Upper lobe of left lung (tissue), 6 donors: ENCODE measurements at regions not wholly inside any gene's neighbourhood (a gene's known extent, or its start where the extent isn't known, plus 50 kb on each side); places are given as distances from the start of the nearest gene placed in this dataset.
"Not testable (repeated sequence)": the region's sequence is repeated elsewhere in the genome, so short reads cannot be mapped to it uniquely, and the experiment has no call there.

Source experiments
- ATAC-seq, 2 donors: fragments of 200-7000 bp; cut with Tn5 transposase; one replicate each; pipeline ENCODE4 v1.9.1; 2022; ENCODE audit warnings: mild to moderate bottlenecking in 2 of 2, moderate library complexity in 2 of 2; ENCODE audit not compliant: low FRiP score in 2 of 2
- DNase-seq, 2 donors: peaks; one replicate each; pipeline ENCODE4 v3.0.0-alpha.2; 2019 to 2020
- H3K27ac ChIP-seq, 4 donors: fragments of 200-600 bp; sonication (generic); one replicate each; pipeline ENCODE4 v1.5.1; 2016 to 2019
- H3K27me3 ChIP-seq, 4 donors: fragments of 200-600 bp; sonication (generic); one replicate each; pipeline ENCODE4 v1.5.1; 2017 to 2019
- H3K36me3 ChIP-seq, 4 donors: fragments of 200-600 bp; sonication (generic); one replicate each; pipeline ENCODE4 v1.5.1; 2016 to 2019
- H3K4me1 ChIP-seq, 4 donors: fragments of 200-600 bp; sonication (generic); one replicate each; pipeline ENCODE4 v1.5.1; 2018 to 2019
- H3K4me3 ChIP-seq, 4 donors: fragments of 200-600 bp; sonication (generic); one replicate each; pipeline ENCODE4 v1.5.1; 2017 to 2019; ENCODE audit warnings: mild to moderate bottlenecking in 2 of 4, moderate library complexity in 1 of 4
- H3K9me3 ChIP-seq, 4 donors: fragments of 200-600 bp; sonication (generic); one replicate each; pipeline ENCODE4 v1.5.1; 2018 to 2019
- EP300 ChIP-seq, 4 donors: sonication (generic); formaldehyde crosslinking; IDR thresholded peaks; one replicate each; pipeline ENCODE4 v1.5.1; 2017; ENCODE audit warnings: antibody characterized with exemption in 4 of 4, control low read depth in 2 of 4
- POLR2A ChIP-seq, 4 donors: fragments of 450-650 bp; IDR thresholded peaks; one replicate each; pipeline ENCODE4 v1.5.1; 2016 to 2017; ENCODE audit warnings: antibody characterized with exemption in 4 of 4, mild to moderate bottlenecking in 2 of 4
- POLR2AphosphoS5 ChIP-seq, 2 donors: sonication (generic); formaldehyde crosslinking; IDR thresholded peaks; one replicate each; pipeline ENCODE4 v1.5.1; 2017; ENCODE audit warnings: antibody characterized with exemption in 2 of 2
- WGBS, 2 donors: methylation state at CpG; one replicate each; pipeline ENCODE4 v1.1.5; 2017 to 2018; 5-methylcytosine and 5-hydroxymethylcytosine counted together
- TF ChIP-seq, protein P1 (sequence below), 6 experiments: fragments of 450-650 bp in 4 of 6; fragments of 200-600 bp in 2 of 6; sonication (generic) in 2 of 6; IDR thresholded peaks; one replicate each; pipeline ENCODE4 v1.5.1; 2016 to 2019; ENCODE audit warnings: antibody characterized with exemption in 6 of 6
- donor health status: DM: no; HTN: no; CAD: no; lungs with moderate emphysema.
- donor health status: DM: no; HTN: yes; CAD: no; lungs with severe emphysema.

DNA sequence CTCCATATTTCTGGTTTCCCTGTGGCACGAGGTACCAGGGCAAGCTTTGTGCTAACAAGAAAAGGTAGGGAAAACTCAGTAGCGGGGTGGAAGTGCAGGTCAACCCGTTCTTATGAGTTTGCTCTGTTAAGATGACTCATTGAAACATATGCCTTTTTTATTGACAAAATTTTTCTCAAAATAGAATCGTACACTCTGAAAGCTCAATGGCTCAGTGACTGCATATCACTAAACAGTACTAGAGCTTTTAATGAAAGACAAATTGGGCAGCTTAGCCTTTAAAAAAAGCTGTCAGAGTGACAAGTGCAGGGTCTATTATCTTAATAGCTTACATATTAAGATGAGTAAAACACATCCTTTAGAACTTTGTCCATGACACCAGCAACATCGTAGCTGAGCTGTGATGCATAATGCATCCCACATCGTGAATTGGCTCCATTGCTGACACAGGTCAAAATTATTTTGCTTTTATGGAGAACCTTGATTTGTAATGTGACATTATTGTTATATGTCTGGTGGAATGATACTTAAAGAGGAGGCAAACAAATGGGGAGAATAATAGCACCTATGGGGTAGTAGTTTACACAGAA, 264.4 kb downstream of the ETV1 start:
- no peaks in the 10 kb centered on the region for H3K9me3 ChIP-seq
- H3K4me1 ChIP-seq, result peaks cover 0 to 4% (median 0%) of the 10 kb centered on the region in 4 donors
- no peak overlapping the region for H3K4me3 ChIP-seq
- DNase-seq (no peak), ATAC-seq (no peak)
- no peaks in the 10 kb centered on the region for H3K27me3 ChIP-seq
- 72 to 86% methylated on average over 6 of the region's 6 CpGs for WGBS, 2 donors
- TF ChIP-seq, protein P1, sequence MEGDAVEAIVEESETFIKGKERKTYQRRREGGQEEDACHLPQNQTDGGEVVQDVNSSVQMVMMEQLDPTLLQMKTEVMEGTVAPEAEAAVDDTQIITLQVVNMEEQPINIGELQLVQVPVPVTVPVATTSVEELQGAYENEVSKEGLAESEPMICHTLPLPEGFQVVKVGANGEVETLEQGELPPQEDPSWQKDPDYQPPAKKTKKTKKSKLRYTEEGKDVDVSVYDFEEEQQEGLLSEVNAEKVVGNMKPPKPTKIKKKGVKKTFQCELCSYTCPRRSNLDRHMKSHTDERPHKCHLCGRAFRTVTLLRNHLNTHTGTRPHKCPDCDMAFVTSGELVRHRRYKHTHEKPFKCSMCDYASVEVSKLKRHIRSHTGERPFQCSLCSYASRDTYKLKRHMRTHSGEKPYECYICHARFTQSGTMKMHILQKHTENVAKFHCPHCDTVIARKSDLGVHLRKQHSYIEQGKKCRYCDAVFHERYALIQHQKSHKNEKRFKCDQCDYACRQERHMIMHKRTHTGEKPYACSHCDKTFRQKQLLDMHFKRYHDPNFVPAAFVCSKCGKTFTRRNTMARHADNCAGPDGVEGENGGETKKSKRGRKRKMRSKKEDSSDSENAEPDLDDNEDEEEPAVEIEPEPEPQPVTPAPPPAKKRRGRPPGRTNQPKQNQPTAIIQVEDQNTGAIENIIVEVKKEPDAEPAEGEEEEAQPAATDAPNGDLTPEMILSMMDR (IDR thresholded peaks at IDR 0.05), result no peak
- TF ChIP-seq POLR2A (IDR thresholded peaks at IDR 0.05) (no peak), POLR2AphosphoS5 (IDR thresholded peaks at IDR 0.05) (no peak), EP300 (IDR thresholded peaks at IDR 0.05) (no peak)
- H3K36me3 ChIP-seq, result no peaks in the 10 kb centered on the region
- no peak overlapping the region for H3K27ac ChIP-seq

DNA sequence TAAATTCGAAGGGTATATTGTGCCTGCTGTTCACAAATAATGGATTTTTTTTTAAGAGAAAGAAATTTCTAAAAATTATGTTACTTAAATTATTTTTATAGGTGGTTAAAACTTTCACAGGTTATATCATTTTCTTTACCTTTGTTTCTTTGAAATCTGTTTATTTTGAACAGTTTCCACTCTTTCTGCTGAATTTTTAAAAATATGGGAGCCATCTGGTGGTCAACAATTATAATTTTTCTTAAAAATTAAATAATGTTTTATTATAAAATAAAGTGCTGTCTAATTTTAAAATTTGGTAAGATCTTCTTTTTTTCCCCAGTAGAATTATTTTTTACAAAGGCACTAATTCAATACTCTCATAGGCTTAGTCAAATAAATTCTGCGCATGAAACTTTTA, 263.9 kb downstream of the ETV1 start:
- H3K4me3 ChIP-seq, result no peak overlapping the region
- ATAC-seq, result no peak
- H3K4me1 ChIP-seq, result peaks cover 0 to 4% (median 0%) of the 10 kb centered on the region in 4 donors
- H3K36me3 ChIP-seq, result no peaks in the 10 kb centered on the region
- TF ChIP-seq EP300 (IDR thresholded peaks at IDR 0.05) (no peak), POLR2A (IDR thresholded peaks at IDR 0.05) (no peak), POLR2AphosphoS5 (IDR thresholded peaks at IDR 0.05) (no peak)
- TF ChIP-seq, protein P1 (IDR thresholded peaks at IDR 0.05), result no peak
- no peaks in the 10 kb centered on the region for H3K9me3 ChIP-seq
- H3K27ac ChIP-seq, result no peak overlapping the region
- H3K27me3 ChIP-seq, result no peaks in the 10 kb centered on the region
- DNase-seq, result no peak
- 87 to 94% methylated on average over 2 of the region's 2 CpGs for WGBS, 2 donors

DNA sequence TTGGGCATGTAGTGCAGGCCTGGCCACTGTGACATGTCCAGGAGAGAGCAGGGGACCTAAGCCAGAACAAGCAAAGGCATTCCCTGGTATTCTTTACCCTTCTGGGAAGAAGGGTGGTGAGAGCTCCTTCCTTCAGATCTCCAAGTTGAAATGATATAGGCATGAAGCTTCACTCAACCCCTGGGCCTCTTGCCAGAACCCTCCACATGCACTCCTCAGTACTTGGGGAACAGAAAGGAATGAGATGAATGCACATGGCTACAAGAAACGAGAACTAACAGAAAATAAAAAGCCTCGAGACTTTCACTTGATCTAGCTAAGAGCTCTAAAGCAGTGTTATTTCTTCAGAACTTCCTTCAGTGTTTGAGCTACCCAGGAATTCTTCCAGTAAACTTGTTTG, 262.2 kb downstream of the ETV1 start:
- H3K36me3 ChIP-seq, result no peaks in the 10 kb centered on the region
- no peak for DNase-seq
- H3K4me3 ChIP-seq, result no peak overlapping the region
- H3K27me3 ChIP-seq, result no peaks in the 10 kb centered on the region
- peak overlapping the region in 1 of 4 donors; percentile 40 for H3K27ac ChIP-seq
- TF ChIP-seq, protein P1 (IDR thresholded peaks at IDR 0.05), result no peak
- TF ChIP-seq POLR2AphosphoS5 (IDR thresholded peaks at IDR 0.05) (no peak), POLR2A (IDR thresholded peaks at IDR 0.05) (no peak), EP300 (IDR thresholded peaks at IDR 0.05) (no peak)
- no peak for ATAC-seq
- peaks cover 0 to 4% (median 0%) of the 10 kb centered on the region in 4 donors for H3K4me1 ChIP-seq
- no peaks in the 10 kb centered on the region for H3K9me3 ChIP-seq
- WGBS, 2 donors, result 68 to 79% methylated on average over 2 of the region's 2 CpGs

DNA sequence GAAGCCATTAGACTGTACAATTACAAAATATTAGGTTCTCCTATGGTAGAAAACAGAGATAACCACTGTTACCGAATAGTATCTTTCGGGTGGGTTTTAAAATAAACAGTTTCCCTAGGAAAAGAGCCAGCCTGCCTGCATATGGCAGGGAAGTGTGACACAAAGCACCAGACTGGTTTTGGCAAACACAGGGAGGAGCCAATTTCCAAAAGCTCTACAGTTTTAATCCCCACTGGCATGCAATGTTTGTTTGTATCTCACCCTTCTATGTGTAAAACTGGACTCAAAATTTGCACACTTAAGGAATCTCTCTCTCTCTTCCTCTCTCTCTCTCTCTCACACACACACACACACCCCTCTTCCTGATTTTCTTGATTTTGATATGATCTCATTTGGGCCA, 261.7 kb downstream of the ETV1 start:
- 89 to 91% methylated on average over 2 of the region's 2 CpGs for WGBS, 2 donors

DNA sequence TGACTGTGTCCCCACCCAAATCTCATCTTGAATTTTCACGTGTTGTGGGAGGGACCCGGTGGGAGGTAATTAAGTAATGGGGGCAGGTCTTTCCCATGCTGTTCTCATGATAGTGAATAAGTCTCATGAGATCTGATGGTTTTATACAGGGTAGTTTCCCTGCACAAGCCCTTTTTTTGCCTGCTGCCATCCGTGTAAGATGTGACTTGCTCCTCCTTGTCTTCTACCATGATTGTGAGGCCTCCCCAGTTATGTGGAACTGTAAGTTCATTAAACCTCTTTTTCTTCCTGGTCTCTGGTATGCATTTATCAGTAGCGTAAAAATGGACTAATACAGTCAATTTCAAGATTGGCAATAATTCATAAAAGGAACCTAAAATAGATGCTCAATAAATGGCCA, 261.0 kb downstream of the ETV1 start:
- not testable (repeated sequence) for H3K4me3 ChIP-seq, ATAC-seq, H3K4me1 ChIP-seq, H3K9me3 ChIP-seq, H3K27me3 ChIP-seq, DNase-seq, H3K36me3 ChIP-seq
- H3K27ac ChIP-seq, result peak overlapping the region in 1 of 4 donors; percentile 52
- WGBS, 2 donors, result 81 to 94% methylated on average over 4 of the region's 4 CpGs

More for the DNA sequence above, 261.7 kb downstream of the ETV1 start:
- H3K4me1 ChIP-seq, result peaks cover 0 to 4% (median 0%) of the 10 kb centered on the region in 4 donors
- ATAC-seq (no peak), DNase-seq (no peak)
- TF ChIP-seq, protein P1 (IDR thresholded peaks at IDR 0.05), result no peak
- H3K4me3 ChIP-seq, result no peak overlapping the region
- H3K27ac ChIP-seq, result peak overlapping the region in 1 of 4 donors; percentile 52
- no peaks in the 10 kb centered on the region for H3K9me3 ChIP-seq
- no peaks in the 10 kb centered on the region for H3K27me3 ChIP-seq
- H3K36me3 ChIP-seq, result no peaks in the 10 kb centered on the region
